GM10266 (cell line): ENCODE measurements at regions not wholly inside any gene's neighbourhood (a gene's known extent, or its start where the extent isn't known, plus 50 kb on each side); places are given as distances from the start of the nearest gene placed in this dataset.

ENCODE experiments used
- DNase-seq: peaks from one replicate; pipeline ENCODE4 v3.0.0; 2012; ENCODE audit errors: extremely low spot score
- TF ChIP-seq, protein P1 (sequence below): IDR thresholded peaks from 2 replicates; pipeline ENCODE4 v1.5.1; 2012; ENCODE audit warnings: mild to moderate bottlenecking, low read depth; ENCODE audit not compliant: control insufficient read depth, insufficient read depth; ENCODE audit errors: missing control alignments

DNA sequence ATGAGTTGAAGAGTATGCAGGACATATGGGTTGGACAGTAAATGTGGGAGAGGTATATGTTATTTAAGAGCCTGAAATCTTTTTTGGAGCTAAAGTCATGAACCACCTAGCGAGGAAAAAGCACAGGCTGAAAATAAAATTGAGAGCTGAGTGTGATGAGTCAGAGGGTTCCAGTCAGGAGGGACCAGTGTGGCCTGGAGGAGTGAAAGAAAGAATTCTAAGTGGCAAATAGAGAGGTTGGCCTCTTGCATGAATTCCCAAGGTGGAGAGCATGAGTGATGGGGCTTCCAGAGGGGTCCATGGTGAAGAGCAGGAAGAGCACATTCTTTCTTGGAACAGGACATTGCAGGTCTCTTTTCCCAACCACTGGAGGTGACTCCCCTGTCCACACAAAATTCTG lies 282.6 kb downstream of the TDRD15 start:
- no peak for DNase-seq
- TF ChIP-seq, protein P1, sequence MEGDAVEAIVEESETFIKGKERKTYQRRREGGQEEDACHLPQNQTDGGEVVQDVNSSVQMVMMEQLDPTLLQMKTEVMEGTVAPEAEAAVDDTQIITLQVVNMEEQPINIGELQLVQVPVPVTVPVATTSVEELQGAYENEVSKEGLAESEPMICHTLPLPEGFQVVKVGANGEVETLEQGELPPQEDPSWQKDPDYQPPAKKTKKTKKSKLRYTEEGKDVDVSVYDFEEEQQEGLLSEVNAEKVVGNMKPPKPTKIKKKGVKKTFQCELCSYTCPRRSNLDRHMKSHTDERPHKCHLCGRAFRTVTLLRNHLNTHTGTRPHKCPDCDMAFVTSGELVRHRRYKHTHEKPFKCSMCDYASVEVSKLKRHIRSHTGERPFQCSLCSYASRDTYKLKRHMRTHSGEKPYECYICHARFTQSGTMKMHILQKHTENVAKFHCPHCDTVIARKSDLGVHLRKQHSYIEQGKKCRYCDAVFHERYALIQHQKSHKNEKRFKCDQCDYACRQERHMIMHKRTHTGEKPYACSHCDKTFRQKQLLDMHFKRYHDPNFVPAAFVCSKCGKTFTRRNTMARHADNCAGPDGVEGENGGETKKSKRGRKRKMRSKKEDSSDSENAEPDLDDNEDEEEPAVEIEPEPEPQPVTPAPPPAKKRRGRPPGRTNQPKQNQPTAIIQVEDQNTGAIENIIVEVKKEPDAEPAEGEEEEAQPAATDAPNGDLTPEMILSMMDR: no peak

DNA sequence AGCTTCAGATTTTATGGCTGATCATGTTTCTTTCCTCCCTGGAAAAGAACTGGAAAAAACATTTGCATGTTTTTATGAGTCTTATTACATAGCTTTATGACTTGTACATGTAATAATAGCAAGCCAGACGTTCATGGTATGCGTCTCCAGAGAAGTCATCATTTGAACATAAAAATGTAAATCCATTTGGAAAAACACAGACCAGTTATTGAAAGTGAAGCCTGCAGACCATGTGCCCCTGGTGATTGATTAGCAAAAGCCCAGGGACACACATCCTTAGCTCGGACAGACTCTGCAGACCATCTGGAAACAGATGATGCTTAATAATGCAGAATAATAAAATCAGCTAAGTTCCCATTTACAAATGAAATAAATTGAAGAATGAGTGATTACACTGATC lies 283.1 kb downstream of the TDRD15 start:
- TF ChIP-seq, protein P1: no peak
- no peak for DNase-seq

DNA sequence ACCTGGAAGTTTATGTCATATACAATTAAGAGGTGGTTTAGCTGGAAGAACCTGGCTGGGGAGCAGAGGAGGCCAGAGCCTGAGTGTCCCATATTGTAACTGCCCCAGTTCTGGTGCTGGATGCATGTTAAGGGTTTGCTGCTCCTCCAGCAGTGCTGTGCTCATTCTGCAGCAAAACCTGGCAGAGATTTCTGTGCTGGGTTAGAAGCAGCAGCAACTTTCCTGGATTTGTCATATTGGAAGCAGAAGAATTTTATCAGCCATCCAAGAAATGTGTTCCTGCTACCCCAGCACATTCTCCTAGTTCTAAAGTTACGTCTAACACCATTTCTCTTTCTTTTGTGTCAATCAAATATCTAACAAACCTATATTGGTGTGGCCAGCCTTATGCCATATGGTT lies 284.1 kb downstream of the TDRD15 start:
- no peak for DNase-seq
- TF ChIP-seq, protein P1: no peak

DNA sequence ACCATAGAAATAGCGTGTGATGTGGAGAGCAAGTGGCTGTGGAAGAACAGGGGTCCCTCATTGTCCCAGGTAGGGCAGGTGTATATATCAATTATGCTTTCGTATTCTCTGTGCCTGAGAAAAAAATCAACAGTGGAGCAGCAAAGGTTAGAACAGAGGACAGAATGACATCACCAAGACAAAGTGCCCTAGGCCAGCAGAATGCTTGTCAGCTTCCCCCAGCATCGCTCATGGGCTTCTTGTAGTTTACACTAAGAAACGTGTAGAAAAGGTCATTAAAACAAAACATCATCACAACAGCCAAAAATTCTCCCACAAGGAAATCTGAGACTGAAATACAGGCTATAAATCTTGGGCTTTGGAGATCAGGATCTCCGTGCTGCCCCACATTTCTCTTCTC lies 288.0 kb downstream of the TDRD15 start:
- DNase-seq: no peak
- TF ChIP-seq, protein P1: no peak

DNA sequence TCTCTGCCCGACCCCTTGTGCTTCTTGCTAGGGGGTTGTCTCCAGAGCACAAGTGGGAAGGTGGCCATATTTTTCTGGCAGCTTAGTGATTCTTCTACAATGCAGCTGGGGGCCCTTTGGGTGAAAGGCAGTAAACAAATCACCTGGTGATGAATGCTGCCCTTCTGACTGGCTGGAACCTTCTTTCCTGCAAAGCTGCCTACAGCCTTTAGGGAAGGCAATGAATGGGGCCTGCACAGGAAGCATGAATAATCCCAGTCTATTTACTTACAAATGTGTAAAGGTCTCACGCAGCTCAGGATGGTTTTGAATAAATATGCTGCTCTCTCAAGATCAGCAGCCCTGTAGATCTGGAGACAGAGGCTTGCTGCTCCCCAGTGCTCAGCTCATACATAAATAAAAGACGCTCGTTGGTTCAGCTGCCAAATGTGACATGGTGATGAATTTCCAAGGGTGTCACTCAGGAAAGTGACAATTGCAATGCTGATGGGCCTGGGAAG lies 289.2 kb downstream of the TDRD15 start:
- TF ChIP-seq, protein P1: no peak
- DNase-seq: no peak

DNA sequence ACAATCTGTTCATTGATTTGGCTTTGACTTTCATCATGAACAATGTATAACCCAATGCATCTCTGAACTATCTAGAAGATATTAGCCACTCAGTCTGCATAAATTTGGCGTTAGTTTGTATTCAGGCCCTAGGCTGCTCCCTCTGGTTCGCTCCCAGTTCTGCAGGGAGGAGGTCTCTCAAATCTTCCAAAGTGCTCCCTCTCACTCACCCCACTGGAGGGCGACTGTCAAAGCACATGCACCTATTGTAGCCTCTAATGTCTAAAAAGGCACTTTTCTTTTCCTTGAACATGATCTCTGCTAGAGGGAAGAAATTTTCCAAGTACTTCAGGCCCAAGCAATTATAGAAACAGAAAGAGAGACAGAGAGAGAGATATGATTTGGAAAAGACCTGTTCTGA lies 291.5 kb downstream of the TDRD15 start:
- TF ChIP-seq, protein P1: no peak
- no peak for DNase-seq

DNA sequence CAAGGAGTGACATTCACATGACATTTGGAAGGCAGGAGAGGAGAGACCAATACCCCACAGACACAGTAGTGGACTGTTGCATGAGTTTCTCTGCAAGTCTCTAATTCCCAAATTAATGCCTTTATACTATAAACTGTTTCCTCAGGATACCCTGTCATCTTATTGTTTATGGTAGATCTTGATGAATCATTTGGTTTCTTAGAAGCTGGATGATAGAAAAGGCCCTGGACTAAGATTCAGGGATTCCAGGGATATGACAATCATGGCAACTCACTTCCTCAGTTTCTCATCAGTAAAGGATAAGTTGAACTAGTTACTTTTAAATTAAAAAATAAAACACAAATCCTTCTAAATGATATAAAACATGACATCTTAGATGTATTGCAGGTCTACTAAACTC lies 292.5 kb downstream of the TDRD15 start:
- TF ChIP-seq, protein P1: no peak
- DNase-seq: no peak
